Ammon's horn (tissue), 1 donor: ENCODE measurements at regions not wholly inside any gene's neighbourhood (a gene's known extent, or its start where the extent isn't known, plus 50 kb on each side); places are given as distances from the start of the nearest gene placed in this dataset.

ENCODE experiments used
- DNase-seq: peaks from one replicate; pipeline ENCODE4 v3.0.0-alpha.2; 2016; ENCODE audit warnings: low spot score

DNA sequence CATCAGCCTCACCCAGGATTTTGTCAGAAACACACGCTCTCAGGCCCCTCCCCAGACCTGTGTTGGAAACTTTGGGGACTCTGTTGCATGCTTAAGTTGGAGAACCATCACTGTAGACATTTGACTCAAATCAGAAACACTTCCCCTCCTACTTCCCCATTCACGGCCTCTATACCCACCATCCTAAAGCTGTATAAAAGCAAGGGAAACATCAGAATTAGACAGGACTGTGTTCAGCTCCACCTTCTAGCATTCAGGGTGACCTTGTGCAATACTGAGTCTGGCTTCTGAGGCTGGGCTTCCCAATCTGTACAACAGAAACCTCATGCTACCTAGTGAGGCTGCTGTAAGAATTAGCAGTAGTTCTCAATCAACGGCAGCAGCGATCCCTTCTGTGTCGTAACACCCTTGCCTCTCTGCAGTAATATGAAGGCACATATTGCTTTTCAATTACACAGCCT is 252.3 kb downstream of the LY86 start:
- DNase-seq, result peak; percentile 47

DNA sequence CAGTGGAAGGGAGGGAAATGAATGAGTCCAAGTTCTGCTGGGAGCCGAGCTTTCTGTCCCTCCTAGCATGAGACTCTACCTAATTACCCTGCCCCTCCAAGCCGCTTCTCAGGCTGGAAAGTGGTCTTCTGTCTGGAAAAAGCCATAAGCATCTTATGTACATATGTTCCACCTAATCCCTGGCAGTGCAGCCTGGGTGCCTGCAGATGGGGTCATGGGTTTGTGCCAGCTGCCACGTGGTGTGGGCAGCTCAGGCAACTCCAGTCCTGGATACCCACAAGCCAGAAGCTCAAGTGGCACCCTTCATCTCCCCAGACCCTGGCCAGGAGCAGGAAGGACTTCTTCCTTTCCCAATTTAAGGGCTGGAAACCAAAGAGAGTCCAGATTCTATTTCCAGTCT is 253.1 kb downstream of the LY86 start:
- no peak for DNase-seq

DNA sequence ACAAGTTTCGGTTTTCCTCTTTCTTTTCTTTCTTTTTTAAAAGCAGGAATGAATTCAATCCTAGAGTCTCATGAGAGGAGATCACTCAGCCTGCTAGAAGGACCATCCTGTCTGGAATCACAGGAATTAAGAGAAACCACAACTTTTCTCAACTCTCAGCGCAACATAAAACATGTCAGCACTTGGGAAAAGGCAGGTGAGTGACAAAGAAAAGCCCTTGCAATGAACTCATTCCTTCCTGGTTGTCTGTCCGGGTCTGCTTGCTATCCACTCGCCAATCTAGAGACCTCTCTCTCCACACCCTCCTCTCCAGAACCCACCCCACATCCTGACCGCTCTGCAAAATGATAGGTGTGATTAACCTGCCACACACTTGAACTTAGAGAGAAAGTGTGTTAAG is 253.8 kb downstream of the LY86 start:
- no peak for DNase-seq

DNA sequence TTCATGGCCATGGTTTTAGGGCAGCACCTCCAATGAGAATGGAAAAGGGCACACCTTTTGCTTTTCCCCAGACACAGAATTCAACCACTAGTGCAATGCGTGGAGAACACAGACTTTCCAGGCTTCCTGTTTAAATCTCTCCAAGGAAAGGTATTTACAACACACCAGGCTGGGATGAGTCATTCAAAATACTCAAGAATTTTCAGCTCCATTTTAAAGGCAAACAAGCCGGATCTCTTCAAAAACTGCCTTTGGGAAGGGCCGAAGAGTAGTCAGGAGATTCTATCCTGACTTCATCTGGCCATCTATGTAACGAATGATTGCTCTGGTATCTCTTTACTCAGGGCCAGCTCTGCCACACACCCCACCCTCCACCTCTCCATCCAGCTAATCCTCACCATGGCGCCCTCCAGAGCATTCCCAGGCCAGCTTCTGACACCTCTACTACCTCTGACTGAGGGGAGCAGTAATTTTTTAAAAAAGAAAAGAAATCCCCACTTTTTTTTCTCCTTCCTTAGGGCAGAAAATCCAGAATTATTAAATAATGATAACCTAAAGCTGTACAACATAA is 254.6 kb downstream of the LY86 start:
- DNase-seq, result no peak

GRCh38 chr6:6843777-6844176 is 255.3 kb downstream of the LY86 start:
- DNase-seq, result no peak

- DNase-seq, result no peak
Observed at GRCh38 chr6:6844530-6844929, 256.0 kb downstream of the LY86 start.

- no peak for DNase-seq
Observed at GRCh38 chr6:6845603-6846002, 257.1 kb downstream of the LY86 start.

GRCh38 chr6:6847591-6847990 is 259.1 kb downstream of the LY86 start:
- DNase-seq, result no peak

- DNase-seq, result peak; percentile 26
Observed at GRCh38 chr6:6851059-6851948, 256.5 kb upstream of the RREB1 start.

- no peak for DNase-seq
Observed at GRCh38 chr6:6851949-6852261, 255.9 kb upstream of the RREB1 start.

DNA sequence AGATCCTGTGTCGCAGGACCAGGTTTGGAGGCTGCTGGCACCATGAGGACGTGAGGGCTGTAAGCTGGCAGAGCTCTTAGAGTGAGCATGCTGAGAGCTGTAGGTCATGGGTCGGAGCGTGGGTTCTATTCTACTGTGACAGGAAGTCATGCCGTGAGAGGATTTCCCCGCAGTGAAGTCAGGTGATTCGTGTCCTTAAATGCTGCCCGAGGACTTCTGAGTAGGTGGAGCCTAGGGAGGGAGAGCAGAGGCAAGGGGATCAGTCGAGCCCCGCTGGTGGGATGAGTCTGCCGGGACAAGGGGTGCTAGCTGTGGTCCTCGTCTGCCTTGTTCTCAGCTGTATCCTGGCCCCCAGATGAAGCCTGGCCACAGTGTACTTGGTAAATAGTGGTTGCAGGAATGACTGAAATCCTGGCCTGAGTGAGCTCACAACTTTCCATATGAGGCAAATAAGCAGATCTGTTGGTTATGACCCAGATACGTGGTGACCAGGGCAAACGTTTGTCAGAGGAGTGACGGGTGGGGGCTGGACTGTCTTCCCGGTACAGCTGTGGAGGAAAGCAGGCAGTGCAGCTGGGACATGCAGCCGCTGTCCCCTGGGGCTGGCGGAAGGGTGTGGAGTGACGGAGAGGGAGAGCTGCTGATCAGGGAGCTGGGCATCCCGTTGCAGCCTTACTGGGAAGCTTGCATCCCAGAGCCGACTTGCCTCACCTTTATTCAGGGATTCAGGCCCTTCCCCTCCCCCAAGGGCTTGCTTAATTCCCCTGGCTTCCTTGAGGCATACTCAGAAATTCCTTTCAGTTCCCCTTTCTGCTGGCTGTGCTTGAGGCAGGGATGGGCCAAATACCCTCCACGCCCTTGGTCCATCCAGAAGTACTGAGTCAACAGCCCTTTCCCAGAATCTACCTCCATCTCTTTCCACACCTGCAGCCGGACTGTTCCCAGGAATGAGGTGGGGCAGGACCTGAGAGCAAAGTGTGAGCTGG is 250.9 kb upstream of the RREB1 start:
- DNase-seq, result peak; percentile 60

GRCh38 chr6:6857528-6857927 is 250.2 kb upstream of the RREB1 start:
- DNase-seq, result no peak

GRCh38 chr6:6858533-6858982 is 249.2 kb upstream of the RREB1 start:
- peak; percentile 17 for DNase-seq

DNA sequence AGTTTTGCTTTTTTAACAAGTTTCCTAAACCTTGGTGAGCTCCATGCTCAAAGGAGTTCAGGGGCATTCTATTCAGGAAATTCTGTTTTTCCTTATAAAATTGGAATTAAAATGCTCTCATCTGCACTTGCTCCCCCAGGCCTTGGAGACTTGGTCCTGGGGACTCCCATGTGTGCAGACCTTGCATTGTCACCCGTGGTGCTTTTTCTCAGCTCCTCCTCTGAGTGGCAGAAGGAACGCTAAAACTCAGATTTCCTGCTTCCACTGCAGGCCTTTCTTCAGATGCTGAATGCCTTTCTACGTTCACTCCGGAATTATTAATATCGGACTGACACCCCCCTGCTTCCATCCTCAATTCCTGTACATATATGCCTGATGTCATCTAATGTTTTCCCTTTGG is 248.7 kb upstream of the RREB1 start:
- DNase-seq, result no peak

- no peak for DNase-seq
Observed at GRCh38 chr6:6859722-6860121, 248.0 kb upstream of the RREB1 start.

DNA sequence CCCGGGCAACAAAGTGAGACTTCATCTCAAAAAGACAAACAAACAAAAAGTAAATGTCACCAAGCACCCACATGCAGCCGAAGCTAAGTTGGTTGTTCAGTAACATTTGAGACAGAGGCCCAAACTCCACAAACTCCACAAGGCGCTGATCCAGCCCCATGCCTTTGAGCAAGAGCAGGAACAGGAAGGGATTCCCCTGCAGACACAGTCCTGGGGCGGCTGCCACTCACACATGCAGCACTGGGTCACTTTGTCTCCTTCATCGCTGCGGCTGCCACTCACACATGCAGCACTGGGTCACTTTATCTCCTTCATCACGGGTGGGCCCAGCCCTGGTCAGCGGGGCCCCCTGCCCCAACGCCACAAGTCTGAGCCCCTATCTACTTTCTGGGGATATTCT is 246.9 kb upstream of the RREB1 start:
- DNase-seq, result no peak

GRCh38 chr6:6861351-6861894 is 246.3 kb upstream of the RREB1 start:
- DNase-seq, result no peak

DNA sequence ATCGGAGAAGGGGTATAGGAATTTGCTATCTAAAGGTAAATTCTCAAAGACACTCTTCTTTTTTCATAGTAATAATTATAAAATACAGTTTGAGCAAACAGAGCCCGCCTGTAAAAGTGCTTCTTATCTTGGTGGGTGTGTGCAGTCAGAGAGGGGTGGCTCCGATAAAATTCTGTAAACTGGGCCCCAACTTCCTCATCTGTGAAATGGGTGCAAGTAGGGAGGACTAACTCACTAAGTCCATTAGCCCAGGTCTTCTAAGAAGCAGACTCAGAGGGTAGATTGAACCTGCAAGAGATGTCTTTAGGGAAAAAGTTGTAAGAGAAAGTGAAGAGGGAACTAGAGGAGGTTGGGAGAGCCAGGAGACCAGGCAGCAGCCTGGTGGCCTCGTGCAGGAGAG is 245.8 kb upstream of the RREB1 start:
- DNase-seq, result no peak

GRCh38 chr6:6863970-6864639 is 243.7 kb upstream of the RREB1 start:
- no peak for DNase-seq

- no peak for DNase-seq
Observed at GRCh38 chr6:6865611-6866010, 242.2 kb upstream of the RREB1 start.

DNA sequence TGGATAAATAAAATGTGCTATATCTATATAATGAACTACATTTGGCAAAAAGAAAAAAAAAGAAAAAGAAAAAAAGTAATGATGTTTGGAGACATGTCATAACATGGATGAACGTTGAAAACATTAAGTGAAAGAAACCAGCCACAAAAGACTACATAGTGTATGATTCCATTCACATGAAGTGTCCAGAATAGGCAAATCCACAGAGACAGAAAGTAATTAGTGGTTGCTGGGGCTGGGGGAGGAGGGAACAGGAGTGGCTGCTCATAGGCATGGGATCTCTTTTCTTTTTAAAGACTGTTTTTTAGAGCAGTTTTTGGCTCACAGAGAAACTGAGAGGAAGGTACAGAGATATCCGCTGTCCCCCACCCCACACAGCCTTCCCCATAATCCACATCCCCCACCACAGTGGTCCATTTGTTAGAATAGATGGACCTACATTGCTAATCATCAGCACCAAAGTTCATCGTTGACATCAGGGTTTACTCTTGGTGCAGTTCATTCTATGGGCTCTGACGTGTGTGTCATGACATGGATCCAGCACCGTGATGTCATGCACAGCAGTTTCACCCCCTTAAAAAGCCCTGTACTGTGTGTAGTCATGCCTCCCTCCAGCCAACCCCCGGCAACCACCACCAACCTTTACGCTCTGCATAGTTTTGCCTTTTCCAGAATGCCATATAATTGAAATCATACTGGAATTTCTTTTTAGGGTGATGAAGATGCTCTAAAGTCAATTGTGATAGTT is 240.9 kb upstream of the RREB1 start:
- no peak for DNase-seq
